ENCODE measurements at regions not wholly inside any gene's neighbourhood (a gene's known extent, or its start where the extent isn't known, plus 50 kb on each side); places are given as distances from the start of the nearest gene placed in this dataset.

- no peak for TF ChIP-seq POLR2A (IDR thresholded peaks at IDR 0.05)
- TF ChIP-seq, protein P1, sequence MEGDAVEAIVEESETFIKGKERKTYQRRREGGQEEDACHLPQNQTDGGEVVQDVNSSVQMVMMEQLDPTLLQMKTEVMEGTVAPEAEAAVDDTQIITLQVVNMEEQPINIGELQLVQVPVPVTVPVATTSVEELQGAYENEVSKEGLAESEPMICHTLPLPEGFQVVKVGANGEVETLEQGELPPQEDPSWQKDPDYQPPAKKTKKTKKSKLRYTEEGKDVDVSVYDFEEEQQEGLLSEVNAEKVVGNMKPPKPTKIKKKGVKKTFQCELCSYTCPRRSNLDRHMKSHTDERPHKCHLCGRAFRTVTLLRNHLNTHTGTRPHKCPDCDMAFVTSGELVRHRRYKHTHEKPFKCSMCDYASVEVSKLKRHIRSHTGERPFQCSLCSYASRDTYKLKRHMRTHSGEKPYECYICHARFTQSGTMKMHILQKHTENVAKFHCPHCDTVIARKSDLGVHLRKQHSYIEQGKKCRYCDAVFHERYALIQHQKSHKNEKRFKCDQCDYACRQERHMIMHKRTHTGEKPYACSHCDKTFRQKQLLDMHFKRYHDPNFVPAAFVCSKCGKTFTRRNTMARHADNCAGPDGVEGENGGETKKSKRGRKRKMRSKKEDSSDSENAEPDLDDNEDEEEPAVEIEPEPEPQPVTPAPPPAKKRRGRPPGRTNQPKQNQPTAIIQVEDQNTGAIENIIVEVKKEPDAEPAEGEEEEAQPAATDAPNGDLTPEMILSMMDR (IDR thresholded peaks at IDR 0.05) = no peak
- H3K27me3 ChIP-seq = no peaks in the 10 kb centered on the region
- intact Hi-C loops (cut with DNase I) = no loop called here
- no peak overlapping the region for H3K27ac ChIP-seq
- H3K4me1 ChIP-seq = no peaks in the 10 kb centered on the region
- H3K4me3 ChIP-seq = no peak overlapping the region
- no peak for ATAC-seq
- H3K36me3 ChIP-seq (replicated peaks in 1 of 2; ENCODE audit: insufficient read depth in 1 of 2, low read depth in 2 of 2) = no peaks in the 10 kb centered on the region
- no peak for DNase-seq
- no peaks in the 10 kb centered on the region for H3K9me3 ChIP-seq
- 67 to 68% methylated on average over 5 of the region's 5 CpGs for WGBS, 2 donors
Measured at GRCh38 chr5:2507611-2508010, 243.9 kb downstream of the IRX2 start.

GRCh38 chr5:2506603-2507002, 244.9 kb downstream of the IRX2 start:
- no peaks in the 10 kb centered on the region for H3K27me3 ChIP-seq
- no peak for DNase-seq
- ATAC-seq = no peak
- TF ChIP-seq, protein P1 (IDR thresholded peaks at IDR 0.05) = no peak
- TF ChIP-seq POLR2A (IDR thresholded peaks at IDR 0.05) = no peak
- H3K4me1 ChIP-seq = no peaks in the 10 kb centered on the region
- H3K27ac ChIP-seq = no peak overlapping the region
- 57 to 61% methylated on average over 7 of the region's 7 CpGs for WGBS, 2 donors
- intact Hi-C loops (cut with DNase I) = no loop called here
- no peaks in the 10 kb centered on the region for H3K9me3 ChIP-seq
- no peaks in the 10 kb centered on the region for H3K36me3 ChIP-seq (replicated peaks in 1 of 2; ENCODE audit: insufficient read depth in 1 of 2, low read depth in 2 of 2)
- no peak overlapping the region for H3K4me3 ChIP-seq

DNA sequence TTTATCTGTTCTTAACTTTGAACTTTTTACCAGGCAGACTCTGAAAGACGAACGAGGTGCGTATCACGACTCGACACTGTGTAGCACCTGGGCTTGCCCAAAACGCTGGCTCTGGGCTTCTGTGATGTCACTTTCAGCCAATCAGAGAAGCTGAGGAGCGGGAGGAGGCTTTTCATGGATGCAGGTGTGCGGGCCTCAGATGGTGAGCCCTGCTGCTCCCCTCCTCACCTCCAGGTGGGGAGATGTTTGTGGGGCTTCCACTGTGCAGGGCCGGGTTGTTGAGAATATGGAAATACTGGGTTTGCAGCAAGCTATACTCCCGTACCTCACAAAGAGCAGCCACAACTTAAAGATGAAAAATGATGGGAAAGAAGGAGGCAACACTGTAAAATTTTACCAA, 246.3 kb downstream of the IRX2 start:
- H3K36me3 ChIP-seq (replicated peaks in 1 of 2; ENCODE audit: insufficient read depth in 1 of 2, low read depth in 2 of 2) = no peaks in the 10 kb centered on the region
- no peaks in the 10 kb centered on the region for H3K27me3 ChIP-seq
- ATAC-seq (no peak), DNase-seq (no peak)
- TF ChIP-seq POLR2A (IDR thresholded peaks at IDR 0.05) = no peak
- TF ChIP-seq, protein P1 (IDR thresholded peaks at IDR 0.05) = no peak
- no peak overlapping the region for H3K4me3 ChIP-seq
- 63 to 69% methylated on average over 10 of the region's 10 CpGs for whole genome bisulfite sequencing, 2 donors
- intact Hi-C loops (cut with DNase I) = no loop called here
- H3K27ac ChIP-seq = no peak overlapping the region
- no peaks in the 10 kb centered on the region for H3K4me1 ChIP-seq
- no peaks in the 10 kb centered on the region for H3K9me3 ChIP-seq

DNA sequence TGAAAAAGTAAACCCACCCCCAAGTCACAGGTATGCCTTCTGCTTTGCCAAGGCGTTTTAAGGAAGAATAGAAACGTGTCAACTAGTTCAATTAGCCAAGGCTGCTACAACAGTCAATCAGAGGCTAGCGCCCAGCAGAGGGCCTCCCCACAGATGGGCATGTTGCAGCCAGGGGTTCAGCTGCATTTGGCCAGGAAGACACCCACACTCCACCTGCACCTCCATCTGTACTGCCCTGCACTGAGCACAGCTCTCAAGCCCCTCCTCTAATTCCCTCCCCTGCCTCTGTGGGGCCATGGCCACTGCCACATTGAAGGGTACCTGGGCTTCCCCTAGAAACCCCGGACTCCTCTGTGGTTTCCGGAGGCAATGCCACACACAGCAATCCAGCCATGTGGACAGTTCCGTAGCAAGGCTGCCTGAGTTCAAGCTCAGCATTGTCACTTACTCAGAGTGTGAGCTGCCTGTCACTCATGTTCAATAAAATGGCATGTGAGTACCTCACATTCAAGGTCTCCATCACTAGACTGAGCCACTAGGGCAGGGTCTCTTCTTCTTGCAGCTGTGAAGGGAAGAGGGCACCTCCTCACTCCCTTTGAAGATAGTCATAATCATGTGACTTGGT, 248.4 kb downstream of the IRX2 start:
- intact Hi-C loops (cut with DNase I) = no loop called here
- no peaks in the 10 kb centered on the region for H3K9me3 ChIP-seq
- H3K4me1 ChIP-seq = no peaks in the 10 kb centered on the region
- TF ChIP-seq, protein P1 (IDR thresholded peaks at IDR 0.05) = no peak
- no peak for TF ChIP-seq POLR2A (IDR thresholded peaks at IDR 0.05)
- no peak for ATAC-seq
- H3K4me3 ChIP-seq = no peak overlapping the region
- WGBS, 2 donors = 60 to 65% methylated on average over 6 of the region's 6 CpGs
- no peak for DNase-seq
- no peaks in the 10 kb centered on the region for H3K27me3 ChIP-seq
- no peaks in the 10 kb centered on the region for H3K36me3 ChIP-seq (replicated peaks in 1 of 2; ENCODE audit: insufficient read depth in 1 of 2, low read depth in 2 of 2)
- H3K27ac ChIP-seq = no peak overlapping the region

- Histone ChIP-seq H3K27me3 (no peaks in the 10 kb centered on the region), H3K27ac (no peak overlapping the region), H3K4me1 (no peaks in the 10 kb centered on the region), H3K36me3 (replicated peaks in 1 of 2; ENCODE audit: insufficient read depth in 1 of 2, low read depth in 2 of 2) (no peaks in the 10 kb centered on the region), H3K4me3 (no peak overlapping the region), H3K9me3 (no peaks in the 10 kb centered on the region)
- ATAC-seq (no peak), DNase-seq (no peak)
- intact Hi-C loops (cut with DNase I) = no loop called here
- TF ChIP-seq POLR2A (IDR thresholded peaks at IDR 0.05) = no peak
- TF ChIP-seq, protein P1 (IDR thresholded peaks at IDR 0.05) = no peak
Measured at GRCh38 chr5:2499917-2500316, 251.6 kb downstream of the IRX2 start.

All from body of pancreas (tissue), 4 donors.